Body of pancreas (tissue), 4 donors: ENCODE measurements at regions not wholly inside any gene's neighbourhood (a gene's known extent, or its start where the extent isn't known, plus 50 kb on each side); places are given as distances from the start of the nearest gene placed in this dataset.

ENCODE experiments used
- ATAC-seq: fragments of 150-250 bp; one replicate; pipeline ENCODE4 v1.9.1; 2016
- DNase-seq, 4 donors: peaks; one replicate each; pipeline ENCODE4 v3.0.0-alpha.2; 2019
- H3K27ac ChIP-seq, 4 donors: fragments of 200-600 bp; sonication (generic); 1 replicate in 3 of 4; 2 replicates in 1 of 4; pipeline versions ENCODE4 v1.5.1 to v1.6.1; 2016 to 2019; ENCODE audit warnings: mild to moderate bottlenecking in 1 of 4, mixed read lengths in 1 of 4, moderate library complexity in 1 of 4
- H3K27me3 ChIP-seq, 2 donors: fragments of 200-600 bp; sonication (generic); one replicate each; pipeline ENCODE4 v1.6.0; 2016; ENCODE audit warnings: mild to moderate bottlenecking in 1 of 2
- H3K36me3 ChIP-seq, 2 donors: fragments of 200-600 bp; sonication (generic); replicated peaks in 1 of 2; 2 replicates each; pipeline ENCODE4 v1.5.1; 2016; ENCODE audit warnings: low read depth in 2 of 2; ENCODE audit not compliant: insufficient read depth in 1 of 2
- H3K4me1 ChIP-seq: fragments of 200-600 bp; sonication (generic); one replicate; pipeline ENCODE4 v1.6.0; 2016
- H3K4me3 ChIP-seq, 2 donors: fragments of 200-600 bp; sonication (generic); 1 replicate in 1 of 2; 2 replicates in 1 of 2; pipeline ENCODE4 v1.5.1; 2016 to 2019
- H3K9me3 ChIP-seq, 3 donors: fragments of 200-600 bp; sonication (generic); 1 replicate in 2 of 3; 2 replicates in 1 of 3; pipeline ENCODE4 v1.5.1; 2016
- POLR2A ChIP-seq, 3 donors: fragments of 450-650 bp; IDR thresholded peaks; one replicate each; pipeline ENCODE4 v1.6.1; 2016; ENCODE audit warnings: antibody characterized with exemption in 3 of 3, mild to moderate bottlenecking in 2 of 3
- WGBS, 2 donors: methylation state at CpG; one replicate each; pipeline ENCODE4 v1.1.5; 2017; 5-methylcytosine and 5-hydroxymethylcytosine counted together
- intact Hi-C: fragments of 100-400 bp; cut with DNase I; formaldehyde crosslinking; loops from one replicate; pipeline ENCODE4 v1.15.1; 2023
- TF ChIP-seq, protein P1 (sequence below), 7 experiments: fragments of 450-650 bp in 4 of 7; fragments of 200-600 bp in 3 of 7; sonication (generic) in 3 of 7; IDR thresholded peaks; one replicate each; pipeline ENCODE4 v1.5.1; 2016 to 2019; ENCODE audit warnings: antibody characterized with exemption in 7 of 7

DNA sequence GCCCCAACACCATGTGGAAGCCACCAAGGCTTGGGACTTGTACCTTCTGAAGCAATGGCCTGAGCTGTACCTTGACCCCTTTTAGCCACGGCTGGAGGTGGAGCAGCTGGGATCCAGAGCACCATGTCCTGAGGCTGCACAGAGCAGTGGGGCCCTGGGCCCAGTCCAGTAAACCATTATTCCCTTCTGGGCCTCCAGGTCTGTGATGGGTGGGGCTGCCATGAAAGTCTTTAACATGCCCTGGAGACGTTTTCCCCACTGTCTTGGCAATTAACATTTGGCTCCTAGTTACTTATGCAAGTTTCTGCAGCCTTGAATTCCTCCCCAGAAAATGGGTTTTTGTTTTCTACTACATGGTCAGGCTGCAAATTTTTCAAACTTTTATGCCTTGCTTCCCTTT is 323.7 kb upstream of the ZP4 start:
- no peak for TF ChIP-seq POLR2A (IDR thresholded peaks at IDR 0.05)
- TF ChIP-seq, protein P1, sequence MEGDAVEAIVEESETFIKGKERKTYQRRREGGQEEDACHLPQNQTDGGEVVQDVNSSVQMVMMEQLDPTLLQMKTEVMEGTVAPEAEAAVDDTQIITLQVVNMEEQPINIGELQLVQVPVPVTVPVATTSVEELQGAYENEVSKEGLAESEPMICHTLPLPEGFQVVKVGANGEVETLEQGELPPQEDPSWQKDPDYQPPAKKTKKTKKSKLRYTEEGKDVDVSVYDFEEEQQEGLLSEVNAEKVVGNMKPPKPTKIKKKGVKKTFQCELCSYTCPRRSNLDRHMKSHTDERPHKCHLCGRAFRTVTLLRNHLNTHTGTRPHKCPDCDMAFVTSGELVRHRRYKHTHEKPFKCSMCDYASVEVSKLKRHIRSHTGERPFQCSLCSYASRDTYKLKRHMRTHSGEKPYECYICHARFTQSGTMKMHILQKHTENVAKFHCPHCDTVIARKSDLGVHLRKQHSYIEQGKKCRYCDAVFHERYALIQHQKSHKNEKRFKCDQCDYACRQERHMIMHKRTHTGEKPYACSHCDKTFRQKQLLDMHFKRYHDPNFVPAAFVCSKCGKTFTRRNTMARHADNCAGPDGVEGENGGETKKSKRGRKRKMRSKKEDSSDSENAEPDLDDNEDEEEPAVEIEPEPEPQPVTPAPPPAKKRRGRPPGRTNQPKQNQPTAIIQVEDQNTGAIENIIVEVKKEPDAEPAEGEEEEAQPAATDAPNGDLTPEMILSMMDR (IDR thresholded peaks at IDR 0.05): no peak
- ATAC-seq (no peak), DNase-seq (no peak)
- no peaks in the 10 kb centered on the region for H3K4me1 ChIP-seq
- no peaks in the 10 kb centered on the region for H3K27me3 ChIP-seq
- no peaks in the 10 kb centered on the region for H3K9me3 ChIP-seq
- intact Hi-C loops: no loop called here
- 39 to 43% methylated on average over 1 to 2 of the region's 2 CpGs for WGBS, 2 donors
- H3K27ac ChIP-seq: no peak overlapping the region
- no peak overlapping the region for H3K4me3 ChIP-seq
- H3K36me3 ChIP-seq: no peaks in the 10 kb centered on the region

DNA sequence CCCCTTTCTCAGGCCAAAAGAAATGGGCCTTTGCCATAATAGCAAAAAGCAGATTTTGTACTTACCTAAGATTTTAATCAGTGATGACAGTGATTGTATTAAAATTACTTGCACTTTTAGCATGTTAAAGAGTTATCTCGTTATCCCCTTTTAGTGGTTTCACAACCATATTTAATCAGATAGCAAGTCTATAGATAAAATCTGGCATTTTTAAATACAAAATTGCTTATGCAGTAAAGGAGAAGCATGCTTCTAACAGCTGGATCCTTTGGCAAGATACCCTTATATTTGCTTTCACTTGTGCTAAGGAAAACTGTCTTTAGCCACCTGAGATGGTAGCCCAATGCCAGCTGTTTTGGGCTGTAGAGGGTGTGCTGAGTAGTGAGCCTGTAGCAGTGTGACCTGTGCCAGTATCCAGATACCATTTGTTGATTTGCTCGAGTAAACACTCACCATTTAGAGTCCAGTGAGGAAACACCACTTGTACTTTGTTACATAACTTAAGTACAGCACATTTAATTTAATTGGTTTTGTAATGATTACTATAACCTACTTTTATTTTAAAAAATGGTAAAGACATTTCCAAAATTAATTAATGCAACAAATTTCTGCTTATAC is 314.4 kb upstream of the ZP4 start:
- no peak for TF ChIP-seq POLR2A (IDR thresholded peaks at IDR 0.05)
- TF ChIP-seq, protein P1 (IDR thresholded peaks at IDR 0.05): no peak
- 39 to 45% methylated on average over 2 of the region's 2 CpGs for WGBS, 2 donors
- Histone ChIP-seq H3K36me3 (no peaks in the 10 kb centered on the region), H3K9me3 (no peaks in the 10 kb centered on the region), H3K4me3 (no peak overlapping the region), H3K27me3 (no peaks in the 10 kb centered on the region), H3K4me1 (no peaks in the 10 kb centered on the region), H3K27ac (no peak overlapping the region)
- ATAC-seq (no peak), DNase-seq (no peak)
- intact Hi-C loops: no loop called here

DNA sequence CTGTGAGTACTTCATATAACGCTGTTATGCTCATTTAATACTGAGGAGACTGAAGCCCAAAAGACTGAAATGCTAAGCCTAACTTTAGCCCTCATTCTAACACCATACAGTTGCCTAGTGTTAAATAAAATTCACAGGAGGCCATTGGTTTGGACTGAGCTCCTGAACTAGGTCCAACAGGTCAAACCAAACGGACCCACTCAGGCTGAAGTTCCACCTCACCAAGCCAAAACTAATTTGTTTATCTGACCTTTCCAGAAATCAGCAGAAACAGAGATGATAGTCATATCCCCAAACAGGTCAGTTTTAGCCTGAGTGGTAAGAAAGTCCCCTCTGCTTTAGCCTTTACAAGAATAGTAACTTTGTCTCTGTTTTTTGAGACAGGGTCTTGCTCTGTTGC is 311.3 kb upstream of the ZP4 start:
- Histone ChIP-seq H3K27ac (no peak overlapping the region), H3K36me3 (no peaks in the 10 kb centered on the region), H3K4me3 (no peak overlapping the region), H3K9me3 (no peaks in the 10 kb centered on the region), H3K4me1 (no peaks in the 10 kb centered on the region), H3K27me3 (no peaks in the 10 kb centered on the region)
- intact Hi-C loops: no loop called here
- DNase-seq: no peak
- no peak for ATAC-seq
- WGBS, 2 donors: 57 to 58% methylated on average over 2 of the region's 2 CpGs
- TF ChIP-seq POLR2A (IDR thresholded peaks at IDR 0.05): no peak
- TF ChIP-seq, protein P1 (IDR thresholded peaks at IDR 0.05): no peak

DNA sequence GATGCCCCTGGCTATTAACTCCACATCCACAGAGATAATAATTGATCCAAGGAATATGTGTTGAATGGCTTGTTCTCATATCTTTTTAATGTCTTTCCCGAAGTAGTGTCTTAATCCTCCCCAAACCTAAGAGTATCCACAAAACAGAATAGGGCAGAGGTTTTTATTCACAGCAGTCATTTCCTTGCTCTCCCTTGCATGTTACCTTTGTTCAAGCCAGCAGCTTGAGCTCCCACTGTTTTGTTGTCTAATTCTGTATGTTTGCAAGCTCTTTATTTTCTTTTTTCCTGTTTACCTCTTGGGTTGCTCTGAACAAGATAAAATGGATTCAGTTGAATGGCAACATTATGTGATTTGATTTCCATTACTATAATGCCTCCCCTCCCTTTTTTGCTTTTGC is 308.6 kb upstream of the ZP4 start:
- Histone ChIP-seq H3K9me3 (no peaks in the 10 kb centered on the region), H3K36me3 (no peaks in the 10 kb centered on the region), H3K27ac (no peak overlapping the region), H3K4me3 (no peak overlapping the region), H3K27me3 (no peaks in the 10 kb centered on the region), H3K4me1 (no peaks in the 10 kb centered on the region)
- ATAC-seq: no peak
- DNase-seq: no peak
- no peak for TF ChIP-seq POLR2A (IDR thresholded peaks at IDR 0.05)
- TF ChIP-seq, protein P1 (IDR thresholded peaks at IDR 0.05): no peak
- WGBS, 2 donors: 41 to 59% methylated on average over 1 of the region's 1 CpG
- intact Hi-C loops: no loop called here

DNA sequence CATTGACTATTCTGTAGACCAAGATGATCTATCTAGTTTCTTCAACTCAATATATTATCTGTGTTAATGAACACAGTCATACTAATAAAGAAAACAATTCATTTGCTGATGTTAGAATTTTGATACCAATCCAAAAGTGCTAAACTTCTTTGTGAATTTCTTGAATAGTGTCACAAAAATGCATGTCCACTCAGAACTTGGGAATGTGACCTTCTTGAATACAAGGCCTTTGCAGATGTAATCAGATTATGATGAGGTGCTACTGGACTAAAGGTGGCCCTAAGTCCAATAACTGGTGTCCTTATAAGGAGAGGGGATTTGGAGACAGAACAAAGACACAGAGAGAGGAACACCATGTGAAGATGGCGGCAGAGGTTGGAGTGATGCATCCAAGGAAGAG is 305.8 kb upstream of the ZP4 start:
- no peak for DNase-seq

More for the DNA sequence above, 305.8 kb upstream of the ZP4 start:
- H3K4me3 ChIP-seq: no peak overlapping the region
- no peak overlapping the region for H3K27ac ChIP-seq
- intact Hi-C loops: no loop called here
- TF ChIP-seq, protein P1 (IDR thresholded peaks at IDR 0.05): no peak
- WGBS, 2 donors: 93 to 100% methylated on average over 1 of the region's 1 CpG
- no peaks in the 10 kb centered on the region for H3K9me3 ChIP-seq
- H3K36me3 ChIP-seq: no peaks in the 10 kb centered on the region
- ATAC-seq: no peak
- H3K27me3 ChIP-seq: no peaks in the 10 kb centered on the region
- H3K4me1 ChIP-seq: no peaks in the 10 kb centered on the region
